ENCODE measurements at regions not wholly inside any gene's neighbourhood (a gene's known extent, or its start where the extent isn't known, plus 50 kb on each side); places are given as distances from the start of the nearest gene placed in this dataset.

DNA sequence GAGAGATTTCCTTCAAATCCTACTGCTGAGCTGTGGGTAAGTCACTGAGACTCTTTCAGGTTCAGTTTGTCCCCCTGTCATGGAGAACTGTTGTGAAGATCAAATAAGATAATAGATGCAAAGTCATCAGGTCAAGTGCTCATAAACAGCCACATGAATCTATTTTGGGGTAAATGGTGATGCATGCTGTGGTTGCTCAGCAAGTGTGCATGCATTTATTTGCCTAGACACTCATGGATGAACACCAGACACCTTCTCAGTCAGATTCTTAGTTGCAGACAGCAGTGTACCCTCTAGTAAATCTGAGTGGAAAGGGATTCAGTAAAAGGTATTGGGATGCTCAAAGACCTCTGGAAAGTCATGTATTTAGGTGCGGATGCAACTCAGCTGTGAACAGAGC lies 168.0 kb upstream of the FOXA2 start:
- no peak for FAIRE-seq
- DNase-seq (ENCODE audit: insufficient read length, low spot score), result no peak
- no peak for TF ChIP-seq SPI1 (IDR thresholded peaks at IDR 0.05; ENCODE audit: low read depth, low read length)
- no peak for TF ChIP-seq POU2F2 (IDR thresholded peaks at IDR 0.05; ENCODE audit: low read depth, low read length)
- TF ChIP-seq PAX5 (IDR thresholded peaks at IDR 0.05; ENCODE audit: insufficient read depth, low read length, severe bottlenecking), result no peak
- TF ChIP-seq TAF1 (IDR thresholded peaks at IDR 0.05; ENCODE audit: low read depth, low read length), result no peak

GRCh38 chr20:22757424-22758183 lies 173.2 kb upstream of the FOXA2 start:
- TF ChIP-seq SPI1 (IDR thresholded peaks at IDR 0.05; ENCODE audit: low read depth, low read length), result no peak
- no peak for TF ChIP-seq PAX5 (IDR thresholded peaks at IDR 0.05; ENCODE audit: insufficient read depth, low read length, severe bottlenecking)
- no peak for TF ChIP-seq POU2F2 (IDR thresholded peaks at IDR 0.05; ENCODE audit: low read depth, low read length)
- TF ChIP-seq POLR2A (IDR thresholded peaks at IDR 0.05; ENCODE audit: low read depth, low read length), result no peak
- no peak for TF ChIP-seq POLR2AphosphoS5 (IDR thresholded peaks at IDR 0.05; ENCODE audit: low read depth, low read length)
- no peak for TF ChIP-seq TAF1 (IDR thresholded peaks at IDR 0.05; ENCODE audit: low read depth, low read length)
- DNase-seq (ENCODE audit: insufficient read length, low spot score) (no peak), FAIRE-seq (no peak)

GRCh38 chr20:22758815-22759214 lies 174.4 kb upstream of the FOXA2 start:
- no peak for FAIRE-seq
- TF ChIP-seq SPI1 (IDR thresholded peaks at IDR 0.05; ENCODE audit: low read depth, low read length) (no peak), POLR2AphosphoS5 (IDR thresholded peaks at IDR 0.05; ENCODE audit: low read depth, low read length) (no peak), POLR2A (IDR thresholded peaks at IDR 0.05; ENCODE audit: low read depth, low read length) (no peak), PAX5 (IDR thresholded peaks at IDR 0.05; ENCODE audit: insufficient read depth, low read length, severe bottlenecking) (no peak), POU2F2 (IDR thresholded peaks at IDR 0.05; ENCODE audit: low read depth, low read length) (no peak), TAF1 (IDR thresholded peaks at IDR 0.05; ENCODE audit: low read depth, low read length) (no peak)
- DNase-seq (ENCODE audit: insufficient read length, low spot score), result no peak

- no peak for FAIRE-seq
- no peak for TF ChIP-seq SPI1 (IDR thresholded peaks at IDR 0.05; ENCODE audit: low read depth, low read length)
- TF ChIP-seq POLR2AphosphoS5 (IDR thresholded peaks at IDR 0.05; ENCODE audit: low read depth, low read length), result no peak
- TF ChIP-seq POLR2A (IDR thresholded peaks at IDR 0.05; ENCODE audit: low read depth, low read length), result no peak
- TF ChIP-seq POU2F2 (IDR thresholded peaks at IDR 0.05; ENCODE audit: low read depth, low read length), result no peak
- no peak for TF ChIP-seq PAX5 (IDR thresholded peaks at IDR 0.05; ENCODE audit: insufficient read depth, low read length, severe bottlenecking)
- TF ChIP-seq TAF1 (IDR thresholded peaks at IDR 0.05; ENCODE audit: low read depth, low read length), result no peak
- no peak for DNase-seq (ENCODE audit: insufficient read length, low spot score)
Measured at GRCh38 chr20:22762576-22763256, 178.3 kb upstream of the FOXA2 start.

- DNase-seq (ENCODE audit: insufficient read length, low spot score) (no peak), FAIRE-seq (no peak)
- TF ChIP-seq TAF1 (IDR thresholded peaks at IDR 0.05; ENCODE audit: low read depth, low read length), result no peak
- TF ChIP-seq PAX5 (IDR thresholded peaks at IDR 0.05; ENCODE audit: insufficient read depth, low read length, severe bottlenecking), result no peak
- no peak for TF ChIP-seq POLR2A (IDR thresholded peaks at IDR 0.05; ENCODE audit: low read depth, low read length)
- TF ChIP-seq SPI1 (IDR thresholded peaks at IDR 0.05; ENCODE audit: low read depth, low read length), result no peak
- TF ChIP-seq POU2F2 (IDR thresholded peaks at IDR 0.05; ENCODE audit: low read depth, low read length), result no peak
Measured at GRCh38 chr20:22763257-22763906, 179.0 kb upstream of the FOXA2 start.

- DNase-seq (ENCODE audit: insufficient read length, low spot score) (no peak), FAIRE-seq (no peak)
- TF ChIP-seq POLR2AphosphoS5 (IDR thresholded peaks at IDR 0.05; ENCODE audit: low read depth, low read length) (no peak), POLR2A (IDR thresholded peaks at IDR 0.05; ENCODE audit: low read depth, low read length) (no peak), SPI1 (IDR thresholded peaks at IDR 0.05; ENCODE audit: low read depth, low read length) (no peak), PAX5 (IDR thresholded peaks at IDR 0.05; ENCODE audit: insufficient read depth, low read length, severe bottlenecking) (no peak), TAF1 (IDR thresholded peaks at IDR 0.05; ENCODE audit: low read depth, low read length) (no peak), POU2F2 (IDR thresholded peaks at IDR 0.05; ENCODE audit: low read depth, low read length) (no peak)
Measured at GRCh38 chr20:22768266-22769178, 184.2 kb upstream of the FOXA2 start.

- FAIRE-seq (no peak), DNase-seq (ENCODE audit: insufficient read length, low spot score) (no peak)
- TF ChIP-seq PAX5 (IDR thresholded peaks at IDR 0.05; ENCODE audit: insufficient read depth, low read length, severe bottlenecking) (no peak), POLR2AphosphoS5 (IDR thresholded peaks at IDR 0.05; ENCODE audit: low read depth, low read length) (no peak), POLR2A (IDR thresholded peaks at IDR 0.05; ENCODE audit: low read depth, low read length) (no peak), TAF1 (IDR thresholded peaks at IDR 0.05; ENCODE audit: low read depth, low read length) (no peak), SPI1 (IDR thresholded peaks at IDR 0.05; ENCODE audit: low read depth, low read length) (no peak), POU2F2 (IDR thresholded peaks at IDR 0.05; ENCODE audit: low read depth, low read length) (no peak)
Measured at GRCh38 chr20:22770241-22770800, 185.9 kb upstream of the FOXA2 start.

DNA sequence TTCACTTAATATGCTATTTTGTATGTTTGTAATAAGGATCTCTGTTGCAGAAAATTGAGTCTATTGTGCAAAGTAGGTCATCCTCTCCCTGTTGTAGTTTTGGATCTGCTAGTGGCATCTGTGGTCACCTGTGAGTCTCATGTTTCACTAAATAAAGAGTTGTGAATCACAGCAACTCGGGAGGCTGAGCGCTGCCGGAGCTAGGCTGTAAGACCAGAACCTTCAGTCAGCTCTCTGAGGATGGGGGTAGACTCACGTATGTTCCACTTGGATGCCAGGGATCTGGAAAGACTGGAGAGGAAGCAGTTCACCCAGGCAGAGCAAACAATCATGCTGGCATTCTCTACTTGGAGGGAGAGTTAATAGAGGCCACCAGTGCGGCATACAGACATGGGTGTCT lies 187.3 kb upstream of the FOXA2 start:
- DNase-seq (ENCODE audit: insufficient read length, low spot score) (no peak), FAIRE-seq (no peak)
- no peak for TF ChIP-seq SPI1 (IDR thresholded peaks at IDR 0.05; ENCODE audit: low read depth, low read length)
- TF ChIP-seq POLR2A (IDR thresholded peaks at IDR 0.05; ENCODE audit: low read depth, low read length), result no peak
- no peak for TF ChIP-seq TAF1 (IDR thresholded peaks at IDR 0.05; ENCODE audit: low read depth, low read length)
- TF ChIP-seq PAX5 (IDR thresholded peaks at IDR 0.05; ENCODE audit: insufficient read depth, low read length, severe bottlenecking), result no peak
- TF ChIP-seq POU2F2 (IDR thresholded peaks at IDR 0.05; ENCODE audit: low read depth, low read length), result no peak
- TF ChIP-seq POLR2AphosphoS5 (IDR thresholded peaks at IDR 0.05; ENCODE audit: low read depth, low read length), result no peak
